GM12891 (cell line): ENCODE measurements at regions not wholly inside any gene's neighbourhood (a gene's known extent, or its start where the extent isn't known, plus 50 kb on each side); places are given as distances from the start of the nearest gene placed in this dataset.

Experiments used
- PAX5 ChIP-seq: IDR thresholded peaks from 2 replicates; pipeline ENCODE4 v1.6.1; 2011; ENCODE audit warnings: low read length, moderate library complexity, mild to moderate bottlenecking; ENCODE audit not compliant: insufficient read depth, severe bottlenecking
- POLR2A ChIP-seq: IDR thresholded peaks from 2 replicates; pipeline ENCODE4 v1.6.1; 2011; ENCODE audit warnings: low read depth, low read length, control low read depth
- POLR2AphosphoS5 ChIP-seq: IDR thresholded peaks from 2 replicates; pipeline ENCODE4 v1.6.1; 2011; ENCODE audit warnings: low read depth, low read length, control low read depth
- SPI1 ChIP-seq: IDR thresholded peaks from 2 replicates; pipeline ENCODE4 v1.6.1; 2011; ENCODE audit warnings: low read depth, low read length, control low read depth
- TAF1 ChIP-seq: IDR thresholded peaks from 2 replicates; pipeline ENCODE4 v1.6.1; 2011; ENCODE audit warnings: low read depth, low read length, control low read depth

DNA sequence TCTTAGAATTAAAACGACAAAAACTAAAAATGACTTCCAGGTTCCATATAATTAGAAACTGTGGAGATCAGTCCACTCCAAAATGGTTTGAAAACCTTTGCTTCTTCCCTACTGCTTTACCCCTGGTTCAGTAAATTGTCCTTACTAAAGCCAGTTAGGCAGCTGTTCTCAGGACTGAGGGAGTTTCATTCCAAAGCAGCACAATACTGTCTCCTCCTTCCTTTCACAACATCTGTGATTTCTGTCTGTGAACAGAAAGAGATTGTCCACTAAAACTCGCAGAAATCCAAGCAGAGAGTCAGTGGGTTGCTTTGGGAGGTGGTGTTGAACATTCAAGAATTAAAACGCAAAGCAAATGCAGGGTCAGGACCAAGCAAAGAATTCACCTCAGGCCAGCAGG is 740.8 kb upstream of the ZNF608 start:
- TF ChIP-seq POLR2AphosphoS5 (no peak), PAX5 (no peak), POLR2A (no peak), SPI1 (no peak), TAF1 (no peak)
